Body of pancreas (tissue), 4 donors: ENCODE measurements at regions not wholly inside any gene's neighbourhood (a gene's known extent, or its start where the extent isn't known, plus 50 kb on each side); places are given as distances from the start of the nearest gene placed in this dataset.

Experiments
- CTCF ChIP-seq, 7 experiments: fragments of 450-650 bp in 4 of 7; fragments of 200-600 bp in 3 of 7; sonication (generic) in 3 of 7; IDR thresholded peaks; one replicate each; pipeline ENCODE4 v1.5.1; 2016 to 2019; ENCODE audit warnings: antibody characterized with exemption in 7 of 7
- POLR2A ChIP-seq, 3 donors: fragments of 450-650 bp; IDR thresholded peaks; one replicate each; pipeline ENCODE4 v1.6.1; 2016; ENCODE audit warnings: antibody characterized with exemption in 3 of 3, mild to moderate bottlenecking in 2 of 3

GRCh38 chr17:22453181-22453580 lies 760.9 kb downstream of the KCNJ18 start:
- TF ChIP-seq CTCF (IDR thresholded peaks at IDR 0.05) (no peak), POLR2A (IDR thresholded peaks at IDR 0.05) (no peak)
